ENCODE measurements at regions not wholly inside any gene's neighbourhood (a gene's known extent, or its start where the extent isn't known, plus 50 kb on each side); places are given as distances from the start of the nearest gene placed in this dataset.

- no peak for TF ChIP-seq CTCF (IDR thresholded peaks at IDR 0.05 in 8 of 11, conservative IDR thresholded peaks at IDR 0.05 in 3 of 11)
- TF ChIP-seq POLR2A (IDR thresholded peaks at IDR 0.05): no peak
- no peak for TF ChIP-seq POLR2AphosphoS5 (IDR thresholded peaks at IDR 0.05)
Measured at GRCh38 chr22:34877506-34877905, 188.5 kb upstream of the ISX start.

Measured in spleen (tissue), 7 donors.